ENCODE measurements at regions not wholly inside any gene's neighbourhood (a gene's known extent, or its start where the extent isn't known, plus 50 kb on each side); places are given as distances from the start of the nearest gene placed in this dataset.

- DNase-seq (ENCODE audit: low read depth in 3 of 3), result no peak
These were observed 82.7 kb downstream of the THAP12 start for GRCh38 chr11:76298255-76298654.

- no peak for DNase-seq (ENCODE audit: low read depth in 3 of 3)
These were observed 84.0 kb downstream of the THAP12 start for GRCh38 chr11:76296731-76297542.

GRCh38 chr11:76293189-76293631, 86.9 kb upstream of the WNT11 start:
- peak in 1 of 3 experiments; percentile 19 for DNase-seq (ENCODE audit: low read depth in 3 of 3)

- DNase-seq (ENCODE audit: low read depth in 3 of 3), result no peak
These were observed 86.4 kb upstream of the WNT11 start for GRCh38 chr11:76292583-76293188.

- DNase-seq (ENCODE audit: low read depth in 3 of 3), result no peak
These were observed 85.5 kb upstream of the WNT11 start for GRCh38 chr11:76291576-76292526.

GRCh38 chr11:76288166-76288980, 82.1 kb upstream of the WNT11 start:
- peak in 1 of 3 experiments; percentile 12 for DNase-seq (ENCODE audit: low read depth in 3 of 3)

GRCh38 chr11:76287227-76287626, 80.9 kb upstream of the WNT11 start:
- no peak for DNase-seq (ENCODE audit: low read depth in 3 of 3)

GRCh38 chr11:76285397-76286104, 79.2 kb upstream of the WNT11 start:
- DNase-seq (ENCODE audit: low read depth in 3 of 3), result no peak

GRCh38 chr11:76284161-76284560, 77.9 kb upstream of the WNT11 start:
- DNase-seq (ENCODE audit: low read depth in 3 of 3), result no peak

GRCh38 chr11:76282811-76283595, 76.7 kb upstream of the WNT11 start:
- DNase-seq (ENCODE audit: low read depth in 3 of 3), result no peak

- DNase-seq (ENCODE audit: low read depth in 3 of 3), result no peak
These were observed 75.9 kb upstream of the WNT11 start for GRCh38 chr11:76282172-76282571.

- DNase-seq (ENCODE audit: low read depth in 3 of 3), result no peak
These were observed 75.2 kb upstream of the WNT11 start for GRCh38 chr11:76281558-76281906.

GRCh38 chr11:76280882-76281557, 74.7 kb upstream of the WNT11 start:
- DNase-seq (ENCODE audit: low read depth in 3 of 3), result no peak

GRCh38 chr11:76280151-76280881, 74.0 kb upstream of the WNT11 start:
- DNase-seq (ENCODE audit: low read depth in 3 of 3), result no peak

GRCh38 chr11:76279646-76280045, 73.3 kb upstream of the WNT11 start:
- DNase-seq (ENCODE audit: low read depth in 3 of 3), result no peak

GRCh38 chr11:76279038-76279437, 72.7 kb upstream of the WNT11 start:
- no peak for DNase-seq (ENCODE audit: low read depth in 3 of 3)

GRCh38 chr11:76278526-76278925, 72.2 kb upstream of the WNT11 start:
- DNase-seq (ENCODE audit: low read depth in 3 of 3), result no peak

- DNase-seq (ENCODE audit: low read depth in 3 of 3), result no peak
These were observed 71.2 kb upstream of the WNT11 start for GRCh38 chr11:76277298-76278175.
